GM20000 (cell line): ENCODE measurements at regions not wholly inside any gene's neighbourhood (a gene's known extent, or its start where the extent isn't known, plus 50 kb on each side); places are given as distances from the start of the nearest gene placed in this dataset.
"Not testable (repeated sequence)": the region's sequence is repeated elsewhere in the genome, so short reads cannot be mapped to it uniquely, and the experiment has no call there.

ENCODE experiments used
- DNase-seq: peaks from one replicate; pipeline ENCODE4 v3.0.0; 2012; ENCODE audit warnings: low spot score
- CTCF ChIP-seq: IDR thresholded peaks from 2 replicates; pipeline ENCODE4 v1.5.1; 2012; ENCODE audit warnings: mild to moderate bottlenecking, control low read depth; ENCODE audit errors: extremely low read depth, missing control alignments

GRCh38 chr11:38356255-38356654 lies 1758.2 kb upstream of the RAG2 start:
- no peak for TF ChIP-seq CTCF
- no peak for DNase-seq

GRCh38 chr11:38345286-38345685 lies 1747.2 kb upstream of the RAG2 start:
- TF ChIP-seq CTCF: no peak
- DNase-seq: no peak

- not testable (repeated sequence) for DNase-seq
Measured at GRCh38 chr11:38341612-38342011, 1743.6 kb upstream of the RAG2 start.

GRCh38 chr11:38339835-38340440 lies 1741.9 kb upstream of the RAG2 start:
- TF ChIP-seq CTCF: no peak
- no peak for DNase-seq

- not testable (repeated sequence) for DNase-seq
Measured at GRCh38 chr11:38338022-38338421, 1740.0 kb upstream of the RAG2 start.

- DNase-seq: no peak
- TF ChIP-seq CTCF: no peak
Measured at GRCh38 chr11:38332046-38332445, 1734.0 kb upstream of the RAG2 start.

GRCh38 chr11:38330578-38330977 lies 1732.5 kb upstream of the RAG2 start:
- no peak for DNase-seq
- no peak for TF ChIP-seq CTCF

- no peak for DNase-seq
- TF ChIP-seq CTCF: no peak
Measured at GRCh38 chr11:38323961-38324761, 1726.1 kb upstream of the RAG2 start.
